ENCODE measurements at regions not wholly inside any gene's neighbourhood (a gene's known extent, or its start where the extent isn't known, plus 50 kb on each side); places are given as distances from the start of the nearest gene placed in this dataset.

DNA sequence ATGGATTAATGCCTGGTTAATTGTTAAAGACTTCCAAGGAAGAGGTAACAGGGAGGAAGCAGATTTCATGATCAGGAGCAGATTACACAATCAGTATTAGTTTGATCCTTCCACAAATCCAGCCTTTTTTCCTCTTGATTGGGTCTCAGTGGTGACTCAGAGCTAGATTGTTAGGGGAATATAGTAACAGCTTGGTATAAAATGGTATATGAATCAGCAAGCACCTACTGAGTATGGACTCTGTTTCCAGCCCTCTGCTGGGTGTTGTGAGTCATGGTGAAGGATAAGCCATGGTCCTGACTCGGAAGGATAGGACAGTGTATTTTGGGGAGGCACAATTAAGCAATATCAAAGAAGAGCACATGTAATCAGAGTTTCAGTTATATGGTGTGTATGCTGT, 272.4 kb upstream of the DPP10 start:
- DNase-seq = no peak
- H2BK120ac ChIP-seq (ENCODE audit: low read depth, low read length) = no peak overlapping the region
- WGBS (ENCODE audit: extremely low coverage, insufficient coverage, low lambda C conversion rate) = no CpG with 5 or more reads among the region's 1 CpG
- no peak overlapping the region for H3K27ac ChIP-seq (ENCODE audit: low read depth, low read length)
- no peak overlapping the region for H4K5ac ChIP-seq (ENCODE audit: low read length)
- H3K18ac ChIP-seq (ENCODE audit: low read length) = no peak overlapping the region
- no peaks in the 10 kb centered on the region for H3K79me1 ChIP-seq (ENCODE audit: low read length)
- no peak overlapping the region for H2AK5ac ChIP-seq (ENCODE audit: low read length)
- no peaks in the 10 kb centered on the region for H3K36me3 ChIP-seq (ENCODE audit: control insufficient read depth, insufficient read depth, low read length)
- H3K4me3 ChIP-seq (ENCODE audit: low read length) = no peak overlapping the region
- H3K27me3 ChIP-seq (ENCODE audit: insufficient read depth, low read length, poor library complexity) = no peaks in the 10 kb centered on the region
- no peak overlapping the region for H4K8ac ChIP-seq (ENCODE audit: low read depth, low read length)
- no peak overlapping the region for H3K56ac ChIP-seq (ENCODE audit: low read length)
- H3K9ac ChIP-seq (ENCODE audit: low read length) = no peak overlapping the region
- no peak overlapping the region for H3K4me2 ChIP-seq (ENCODE audit: low read length)
- no peak overlapping the region for H3K23ac ChIP-seq (ENCODE audit: low read length)
- H3K4me1 ChIP-seq (ENCODE audit: control insufficient read depth, low read depth, low read length) = no peaks in the 10 kb centered on the region
- no peak overlapping the region for H3K4ac ChIP-seq (ENCODE audit: low read depth, low read length)
- H3K79me2 ChIP-seq (ENCODE audit: control insufficient read depth, insufficient read depth, low read length) = no peaks in the 10 kb centered on the region
- no peak overlapping the region for H2BK5ac ChIP-seq (ENCODE audit: low read length)
- no peak overlapping the region for H2BK15ac ChIP-seq (replicated peaks; ENCODE audit: low read depth)

DNA sequence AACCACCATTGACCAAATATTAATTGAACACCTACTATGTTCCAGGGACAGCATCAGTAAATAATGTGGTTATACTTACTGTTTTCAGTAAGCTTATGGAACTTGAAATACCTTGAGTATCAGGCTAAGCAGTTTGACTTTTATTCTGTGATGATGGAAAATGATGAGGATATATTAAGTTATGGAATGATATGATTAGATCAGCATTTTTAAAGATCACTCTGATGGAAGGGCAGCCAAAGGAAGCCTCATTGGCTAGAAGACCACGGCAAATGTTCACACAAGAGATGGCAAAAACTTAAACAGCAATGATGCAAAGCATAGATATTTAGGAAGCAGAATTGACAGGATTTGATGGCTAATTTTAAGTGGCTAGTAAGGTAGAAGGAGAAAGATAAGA, 266.9 kb upstream of the DPP10 start:
- H3K79me1 ChIP-seq (ENCODE audit: low read length) = no peaks in the 10 kb centered on the region
- no peak overlapping the region for H3K9ac ChIP-seq (ENCODE audit: low read length)
- no peaks in the 10 kb centered on the region for H3K36me3 ChIP-seq (ENCODE audit: control insufficient read depth, insufficient read depth, low read length)
- no peaks in the 10 kb centered on the region for H3K27me3 ChIP-seq (ENCODE audit: insufficient read depth, low read length, poor library complexity)
- H4K8ac ChIP-seq (ENCODE audit: low read depth, low read length) = no peak overlapping the region
- no peak overlapping the region for H3K23ac ChIP-seq (ENCODE audit: low read length)
- H3K56ac ChIP-seq (ENCODE audit: low read length) = no peak overlapping the region
- no peaks in the 10 kb centered on the region for H3K4me1 ChIP-seq (ENCODE audit: control insufficient read depth, low read depth, low read length)
- H3K4ac ChIP-seq (ENCODE audit: low read depth, low read length) = no peak overlapping the region
- H2BK15ac ChIP-seq (replicated peaks; ENCODE audit: low read depth) = no peak overlapping the region
- H3K79me2 ChIP-seq (ENCODE audit: control insufficient read depth, insufficient read depth, low read length) = no peaks in the 10 kb centered on the region
- WGBS (ENCODE audit: extremely low coverage, insufficient coverage, low lambda C conversion rate) = no CpG with 5 or more reads among the region's 1 CpG
- H3K18ac ChIP-seq (ENCODE audit: low read length) = no peak overlapping the region
- DNase-seq = no peak
- H3K27ac ChIP-seq (ENCODE audit: low read depth, low read length) = no peak overlapping the region
- no peak overlapping the region for H2BK5ac ChIP-seq (ENCODE audit: low read length)
- no peak overlapping the region for H3K4me3 ChIP-seq (ENCODE audit: low read length)
- no peak overlapping the region for H2AK5ac ChIP-seq (ENCODE audit: low read length)
- no peak overlapping the region for H2BK120ac ChIP-seq (ENCODE audit: low read depth, low read length)
- no peak overlapping the region for H4K5ac ChIP-seq (ENCODE audit: low read length)
- H3K4me2 ChIP-seq (ENCODE audit: low read length) = no peak overlapping the region

DNA sequence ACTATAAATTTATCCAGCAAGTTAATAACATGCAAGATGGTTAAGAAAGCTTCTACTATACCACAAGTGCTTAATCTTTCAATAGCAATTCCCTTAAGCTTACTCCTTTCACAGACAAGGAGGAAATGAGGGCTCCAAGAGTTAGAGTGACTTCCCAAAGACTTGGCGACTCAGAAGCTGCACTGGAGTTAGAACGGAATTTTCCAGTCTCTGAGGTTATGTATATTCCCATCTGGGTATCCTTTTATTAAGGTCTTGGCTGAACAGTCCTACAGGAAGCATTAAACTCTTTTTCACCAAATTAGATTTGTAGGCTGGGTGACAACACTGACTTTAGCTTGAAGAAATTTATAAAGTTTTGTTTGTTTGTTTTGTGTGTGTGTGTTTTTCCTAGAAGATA, 256.9 kb upstream of the DPP10 start:
- no peak overlapping the region for H3K27ac ChIP-seq (ENCODE audit: low read depth, low read length)
- WGBS (ENCODE audit: extremely low coverage, insufficient coverage, low lambda C conversion rate) = no CpG with 5 or more reads among the region's 2 CpGs
- H3K4me2 ChIP-seq (ENCODE audit: low read length) = no peak overlapping the region
- no peak overlapping the region for H2BK120ac ChIP-seq (ENCODE audit: low read depth, low read length)
- H2AK5ac ChIP-seq (ENCODE audit: low read length) = no peak overlapping the region
- H3K79me1 ChIP-seq (ENCODE audit: low read length) = no peaks in the 10 kb centered on the region
- DNase-seq = no peak
- no peak overlapping the region for H3K23ac ChIP-seq (ENCODE audit: low read length)
- no peak overlapping the region for H2BK5ac ChIP-seq (ENCODE audit: low read length)
- no peak overlapping the region for H3K9ac ChIP-seq (ENCODE audit: low read length)
- no peak overlapping the region for H3K56ac ChIP-seq (ENCODE audit: low read length)
- H3K4me1 ChIP-seq (ENCODE audit: control insufficient read depth, low read depth, low read length) = no peaks in the 10 kb centered on the region
- H3K4me3 ChIP-seq (ENCODE audit: low read length) = no peak overlapping the region
- no peaks in the 10 kb centered on the region for H3K79me2 ChIP-seq (ENCODE audit: control insufficient read depth, insufficient read depth, low read length)
- H3K4ac ChIP-seq (ENCODE audit: low read depth, low read length) = no peak overlapping the region
- H3K18ac ChIP-seq (ENCODE audit: low read length) = no peak overlapping the region
- no peaks in the 10 kb centered on the region for H3K27me3 ChIP-seq (ENCODE audit: insufficient read depth, low read length, poor library complexity)
- no peak overlapping the region for H4K5ac ChIP-seq (ENCODE audit: low read length)
- H4K8ac ChIP-seq (ENCODE audit: low read depth, low read length) = no peak overlapping the region
- no peak overlapping the region for H2BK15ac ChIP-seq (replicated peaks; ENCODE audit: low read depth)
- no peaks in the 10 kb centered on the region for H3K36me3 ChIP-seq (ENCODE audit: control insufficient read depth, insufficient read depth, low read length)

DNA sequence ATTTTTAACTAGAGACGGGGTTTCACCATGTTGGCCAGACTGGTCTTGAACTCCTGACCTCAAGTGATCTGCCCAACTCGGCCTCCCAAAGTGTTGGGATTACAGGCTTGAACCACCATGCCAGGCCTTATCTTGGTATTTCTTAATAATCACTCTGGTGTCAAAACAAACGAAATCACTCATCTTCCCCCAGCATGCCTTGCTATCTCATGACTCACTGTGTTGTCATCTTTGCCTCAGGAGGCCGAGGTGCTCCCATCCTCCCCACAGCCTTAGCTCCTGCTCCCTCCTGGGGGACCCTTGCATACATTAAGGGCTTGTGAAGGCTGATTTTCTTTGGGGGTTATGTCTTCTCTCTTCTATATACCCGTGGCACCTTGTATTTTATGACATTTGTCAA, 250.1 kb upstream of the DPP10 start:
- DNase-seq = peak; percentile 71
- H3K4me1 ChIP-seq (ENCODE audit: control insufficient read depth, low read depth, low read length) = no peaks in the 10 kb centered on the region
- H3K27ac ChIP-seq (ENCODE audit: low read depth, low read length) = no peak overlapping the region
- no peak overlapping the region for H3K18ac ChIP-seq (ENCODE audit: low read length)
- WGBS (ENCODE audit: extremely low coverage, insufficient coverage, low lambda C conversion rate) = no CpG with 5 or more reads among the region's 5 CpGs
- no peaks in the 10 kb centered on the region for H3K36me3 ChIP-seq (ENCODE audit: control insufficient read depth, insufficient read depth, low read length)
- H2BK120ac ChIP-seq (ENCODE audit: low read depth, low read length) = no peak overlapping the region
- H3K4me2 ChIP-seq (ENCODE audit: low read length) = no peak overlapping the region
- H2BK15ac ChIP-seq (replicated peaks; ENCODE audit: low read depth) = no peak overlapping the region
- H3K9ac ChIP-seq (ENCODE audit: low read length) = no peak overlapping the region
- H3K4ac ChIP-seq (ENCODE audit: low read depth, low read length) = no peak overlapping the region
- H3K4me3 ChIP-seq (ENCODE audit: low read length) = no peak overlapping the region
- no peak overlapping the region for H2AK5ac ChIP-seq (ENCODE audit: low read length)
- H3K79me1 ChIP-seq (ENCODE audit: low read length) = no peaks in the 10 kb centered on the region
- no peak overlapping the region for H4K8ac ChIP-seq (ENCODE audit: low read depth, low read length)
- no peak overlapping the region for H4K5ac ChIP-seq (ENCODE audit: low read length)
- H3K56ac ChIP-seq (ENCODE audit: low read length) = no peak overlapping the region
- H3K27me3 ChIP-seq (ENCODE audit: insufficient read depth, low read length, poor library complexity) = no peaks in the 10 kb centered on the region
- H2BK5ac ChIP-seq (ENCODE audit: low read length) = no peak overlapping the region
- no peak overlapping the region for H3K23ac ChIP-seq (ENCODE audit: low read length)
- no peaks in the 10 kb centered on the region for H3K79me2 ChIP-seq (ENCODE audit: control insufficient read depth, insufficient read depth, low read length)

DNA sequence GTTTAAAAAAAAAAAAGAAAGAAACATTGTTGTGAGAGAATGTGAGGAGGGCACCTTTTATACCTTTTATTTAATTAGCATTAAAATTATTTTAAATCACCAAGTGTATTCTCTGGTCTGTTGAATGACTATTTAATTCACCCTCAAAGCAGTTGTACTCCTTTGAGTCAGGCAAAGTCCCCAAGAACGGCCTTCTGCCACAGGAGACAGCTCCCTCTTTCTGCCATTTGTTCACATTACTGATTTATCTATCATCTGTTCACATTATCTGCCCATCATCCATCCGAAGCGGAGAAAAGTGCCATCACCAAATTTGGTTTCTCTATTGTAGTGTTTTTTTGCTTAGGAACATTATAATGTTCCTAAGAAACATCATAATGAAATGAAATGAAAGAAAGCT, 240.7 kb upstream of the DPP10 start:
- Histone ChIP-seq H3K36me3 (ENCODE audit: control insufficient read depth, insufficient read depth, low read length) (no peaks in the 10 kb centered on the region), H3K9ac (ENCODE audit: low read length) (no peak overlapping the region), H3K79me2 (ENCODE audit: control insufficient read depth, insufficient read depth, low read length) (no peaks in the 10 kb centered on the region), H3K79me1 (ENCODE audit: low read length) (no peaks in the 10 kb centered on the region), H4K8ac (ENCODE audit: low read depth, low read length) (no peak overlapping the region), H3K4me3 (ENCODE audit: low read length) (no peak overlapping the region), H3K23ac (ENCODE audit: low read length) (no peak overlapping the region), H2BK120ac (ENCODE audit: low read depth, low read length) (no peak overlapping the region), H4K5ac (ENCODE audit: low read length) (no peak overlapping the region), H2AK5ac (ENCODE audit: low read length) (no peak overlapping the region), H3K4me1 (ENCODE audit: control insufficient read depth, low read depth, low read length) (no peaks in the 10 kb centered on the region), H3K56ac (ENCODE audit: low read length) (no peak overlapping the region), H3K27me3 (ENCODE audit: insufficient read depth, low read length, poor library complexity) (no peaks in the 10 kb centered on the region), H2BK15ac (replicated peaks; ENCODE audit: low read depth) (no peak overlapping the region), H3K4ac (ENCODE audit: low read depth, low read length) (no peak overlapping the region), H2BK5ac (ENCODE audit: low read length) (no peak overlapping the region), H3K27ac (ENCODE audit: low read depth, low read length) (no peak overlapping the region), H3K4me2 (ENCODE audit: low read length) (no peak overlapping the region), H3K18ac (ENCODE audit: low read length) (no peak overlapping the region)
- WGBS (ENCODE audit: extremely low coverage, insufficient coverage, low lambda C conversion rate) = no CpG with 5 or more reads among the region's 3 CpGs
- peak; percentile 25 for DNase-seq

DNA sequence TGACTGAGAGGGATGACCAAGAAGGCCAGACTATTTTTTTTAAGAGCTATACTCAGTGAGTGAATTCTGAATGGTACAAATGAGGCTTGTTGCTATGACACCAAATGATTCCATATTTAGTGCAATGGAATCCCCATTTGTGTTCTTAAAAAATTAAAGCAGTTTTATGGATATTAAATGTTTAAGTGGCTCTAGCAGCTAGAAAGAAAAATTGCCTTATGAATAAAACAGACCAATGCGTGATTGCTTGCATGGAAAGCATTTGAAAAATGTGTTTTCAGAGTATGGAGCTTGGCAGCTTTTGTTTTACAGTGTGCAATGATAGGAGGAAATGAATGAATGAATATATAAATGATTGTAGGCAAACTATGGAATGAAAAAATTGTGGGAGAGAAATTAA, 238.8 kb upstream of the DPP10 start:
- no peak overlapping the region for H4K5ac ChIP-seq (ENCODE audit: low read length)
- H3K18ac ChIP-seq (ENCODE audit: low read length) = no peak overlapping the region
- H3K4me1 ChIP-seq (ENCODE audit: control insufficient read depth, low read depth, low read length) = no peaks in the 10 kb centered on the region
- no peaks in the 10 kb centered on the region for H3K79me2 ChIP-seq (ENCODE audit: control insufficient read depth, insufficient read depth, low read length)
- H3K36me3 ChIP-seq (ENCODE audit: control insufficient read depth, insufficient read depth, low read length) = no peaks in the 10 kb centered on the region
- H3K4me2 ChIP-seq (ENCODE audit: low read length) = no peak overlapping the region
- H3K27ac ChIP-seq (ENCODE audit: low read depth, low read length) = no peak overlapping the region
- no peak overlapping the region for H2BK15ac ChIP-seq (replicated peaks; ENCODE audit: low read depth)
- H3K56ac ChIP-seq (ENCODE audit: low read length) = no peak overlapping the region
- no peak overlapping the region for H3K23ac ChIP-seq (ENCODE audit: low read length)
- no peak overlapping the region for H3K4ac ChIP-seq (ENCODE audit: low read depth, low read length)
- H3K79me1 ChIP-seq (ENCODE audit: low read length) = no peaks in the 10 kb centered on the region
- no peak overlapping the region for H3K4me3 ChIP-seq (ENCODE audit: low read length)
- no peak overlapping the region for H2BK5ac ChIP-seq (ENCODE audit: low read length)
- no peaks in the 10 kb centered on the region for H3K27me3 ChIP-seq (ENCODE audit: insufficient read depth, low read length, poor library complexity)
- no peak overlapping the region for H3K9ac ChIP-seq (ENCODE audit: low read length)
- no peak for DNase-seq
- WGBS (ENCODE audit: extremely low coverage, insufficient coverage, low lambda C conversion rate) = no CpG with 5 or more reads among the region's 1 CpG
- H2AK5ac ChIP-seq (ENCODE audit: low read length) = no peak overlapping the region
- peak overlapping the region; percentile 56 for H4K8ac ChIP-seq (ENCODE audit: low read depth, low read length)
- no peak overlapping the region for H2BK120ac ChIP-seq (ENCODE audit: low read depth, low read length)
